ENCODE measurements at regions not wholly inside any gene's neighbourhood (a gene's known extent, or its start where the extent isn't known, plus 50 kb on each side); places are given as distances from the start of the nearest gene placed in this dataset.

- no peaks in the 10 kb centered on the region for H3K9me3 ChIP-seq
- 90% methylated on average over 1 of the region's 2 CpGs for WGBS (ENCODE audit: low lambda C conversion rate)
- DNase-seq = no peak
Measured at GRCh38 chr12:92277795-92278194, 132.1 kb upstream of the BTG1 start.

GRCh38 chr12:92276276-92276675, 130.6 kb upstream of the BTG1 start:
- ChIA-PET CTCF (interaction anchor here (1.6 kb wide), 1 partner anchor 12 kb away, joined by 5 read pairs; no protein-coding TSS in a partner anchor), POLR2A (interaction anchor here (0.6 kb wide), 1 partner anchor 232 kb away, joined by 3 read pairs; no protein-coding TSS in a partner anchor)
- H3K27ac ChIP-seq (ENCODE audit: low read depth in 2 of 2, low read length in 1 of 2) = no peak overlapping the region
- no peak overlapping the region for H3K4me2 ChIP-seq
- no peak overlapping the region for H3K9ac ChIP-seq
- no peak for DNase-seq
- H3K4me3 ChIP-seq (ENCODE audit: low read depth in 2 of 2, low read length in 1 of 2) = no peak overlapping the region
- no peaks in the 10 kb centered on the region for H3K79me2 ChIP-seq (ENCODE audit: insufficient read depth)
- H3K4me1 ChIP-seq (ENCODE audit: control insufficient read depth in 1 of 2, insufficient read depth in 2 of 2, low read depth in 1 of 2, low read length in 1 of 2) = no peaks in the 10 kb centered on the region
- no peaks in the 10 kb centered on the region for H3K36me3 ChIP-seq (replicated peaks in 1 of 2; ENCODE audit: control insufficient read depth in 1 of 2, insufficient read depth in 2 of 2, low read length in 1 of 2)
- H3F3A ChIP-seq (replicated peaks; ENCODE audit: insufficient read depth) = no peaks in the 10 kb centered on the region
- TF ChIP-seq ELF1 (IDR thresholded peaks at IDR 0.05) (no peak), ZBTB33 (IDR thresholded peaks at IDR 0.05; ENCODE audit: borderline replicate concordance, low read depth) (no peak)
- H4K20me1 ChIP-seq (ENCODE audit: insufficient read depth) = no peaks in the 10 kb centered on the region
- WGBS (ENCODE audit: low lambda C conversion rate) = 52% methylated on average over 1 of the region's 1 CpG
- H2AFZ ChIP-seq (ENCODE audit: low read depth) = no peak overlapping the region
- H3K27me3 ChIP-seq (ENCODE audit: insufficient read depth) = no peaks in the 10 kb centered on the region
- no peaks in the 10 kb centered on the region for H3K9me3 ChIP-seq
- H3K9me2 ChIP-seq = no peaks in the 10 kb centered on the region

More at GRCh38 chr12:92277795-92278194, 132.1 kb upstream of the BTG1 start:
- Histone ChIP-seq H2AFZ (ENCODE audit: low read depth) (no peak overlapping the region), H3K27me3 (ENCODE audit: insufficient read depth) (no peaks in the 10 kb centered on the region), H3K4me1 (ENCODE audit: control insufficient read depth in 1 of 2, insufficient read depth in 2 of 2, low read depth in 1 of 2, low read length in 1 of 2) (no peaks in the 10 kb centered on the region), H3K9me2 (no peaks in the 10 kb centered on the region), H3K27ac (ENCODE audit: low read depth in 2 of 2, low read length in 1 of 2) (no peak overlapping the region), H3K9ac (no peak overlapping the region), H3K4me2 (no peak overlapping the region), H3K36me3 (replicated peaks in 1 of 2; ENCODE audit: control insufficient read depth in 1 of 2, insufficient read depth in 2 of 2, low read length in 1 of 2) (no peaks in the 10 kb centered on the region), H4K20me1 (ENCODE audit: insufficient read depth) (no peaks in the 10 kb centered on the region), H3K4me3 (ENCODE audit: low read depth in 2 of 2, low read length in 1 of 2) (no peak overlapping the region), H3K79me2 (ENCODE audit: insufficient read depth) (no peaks in the 10 kb centered on the region), H3F3A (replicated peaks; ENCODE audit: insufficient read depth) (no peaks in the 10 kb centered on the region)
- ChIA-PET CTCF (interaction anchor here (1.2 to 1.5 kb wide), 2 partner anchors 11 to 19 kb away, joined by 3 read pairs; no protein-coding TSS in a partner anchor), POLR2A (no interaction called here)
- no peak for TF ChIP-seq CHD2 (IDR thresholded peaks at IDR 0.05; ENCODE audit: low read length, partially characterized antibody)
- TF ChIP-seq SMC3 (IDR thresholded peaks at IDR 0.05; ENCODE audit: low read depth, low read length) = no peak
- no peak for TF ChIP-seq FOXM1 (IDR thresholded peaks at IDR 0.05; ENCODE audit: low read depth)
- no peak for TF ChIP-seq EP300 (IDR thresholded peaks at IDR 0.05; ENCODE audit: borderline replicate concordance in 1 of 2, low read depth in 1 of 2, low read length in 1 of 2)
- TF ChIP-seq NRF1 (IDR thresholded peaks at IDR 0.05; ENCODE audit: low read depth, low read length) = no peak
- TF ChIP-seq MXI1 (IDR thresholded peaks at IDR 0.05; ENCODE audit: low read depth, low read length) = no peak
- no peak for TF ChIP-seq NFIC (IDR thresholded peaks at IDR 0.05; ENCODE audit: borderline replicate concordance)
- no peak for TF ChIP-seq ELF1 (IDR thresholded peaks at IDR 0.05)
- TF ChIP-seq MAX (IDR thresholded peaks at IDR 0.05; ENCODE audit: low read depth) = no peak
- no peak for TF ChIP-seq RAD21 (IDR thresholded peaks at IDR 0.05; ENCODE audit: low read length)
- no peak for TF ChIP-seq CTCF (IDR thresholded peaks at IDR 0.05)
